ENCODE measurements at regions not wholly inside any gene's neighbourhood (a gene's known extent, or its start where the extent isn't known, plus 50 kb on each side); places are given as distances from the start of the nearest gene placed in this dataset.

DNA sequence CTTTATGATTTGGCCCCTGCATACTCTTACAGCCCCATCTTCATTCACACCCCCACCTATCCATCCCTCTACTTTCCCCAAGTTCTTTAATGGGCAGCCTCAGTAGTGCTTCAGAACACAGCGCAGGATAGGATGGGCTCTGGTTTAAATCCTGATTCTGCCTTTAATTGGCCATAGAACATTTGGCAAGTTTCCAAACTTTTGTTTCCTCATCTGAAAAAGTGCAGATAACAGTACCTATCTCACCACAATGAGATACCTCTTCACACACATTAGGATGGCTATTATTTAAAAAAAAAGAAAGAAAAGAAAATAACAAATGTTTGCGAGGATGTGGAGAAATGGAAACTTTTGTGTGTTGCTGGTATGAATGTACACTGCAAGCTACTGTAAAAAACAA, 142.5 kb upstream of the VANGL1 start:
- WGBS, 2 donors = 79 to 85% methylated on average over 2 of the region's 2 CpGs
- TF ChIP-seq, protein P1, sequence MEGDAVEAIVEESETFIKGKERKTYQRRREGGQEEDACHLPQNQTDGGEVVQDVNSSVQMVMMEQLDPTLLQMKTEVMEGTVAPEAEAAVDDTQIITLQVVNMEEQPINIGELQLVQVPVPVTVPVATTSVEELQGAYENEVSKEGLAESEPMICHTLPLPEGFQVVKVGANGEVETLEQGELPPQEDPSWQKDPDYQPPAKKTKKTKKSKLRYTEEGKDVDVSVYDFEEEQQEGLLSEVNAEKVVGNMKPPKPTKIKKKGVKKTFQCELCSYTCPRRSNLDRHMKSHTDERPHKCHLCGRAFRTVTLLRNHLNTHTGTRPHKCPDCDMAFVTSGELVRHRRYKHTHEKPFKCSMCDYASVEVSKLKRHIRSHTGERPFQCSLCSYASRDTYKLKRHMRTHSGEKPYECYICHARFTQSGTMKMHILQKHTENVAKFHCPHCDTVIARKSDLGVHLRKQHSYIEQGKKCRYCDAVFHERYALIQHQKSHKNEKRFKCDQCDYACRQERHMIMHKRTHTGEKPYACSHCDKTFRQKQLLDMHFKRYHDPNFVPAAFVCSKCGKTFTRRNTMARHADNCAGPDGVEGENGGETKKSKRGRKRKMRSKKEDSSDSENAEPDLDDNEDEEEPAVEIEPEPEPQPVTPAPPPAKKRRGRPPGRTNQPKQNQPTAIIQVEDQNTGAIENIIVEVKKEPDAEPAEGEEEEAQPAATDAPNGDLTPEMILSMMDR (IDR thresholded peaks at IDR 0.05) = no peak
- Histone ChIP-seq H3K4me3 (no peak overlapping the region), H3K4me1 (no peaks in the 10 kb centered on the region), H3K27me3 (no peaks in the 10 kb centered on the region), H3K36me3 (no peaks in the 10 kb centered on the region), H3K9me3 (no peaks in the 10 kb centered on the region), H3K27ac (no peak overlapping the region)
- intact Hi-C loops (cut with DNase I) = no loop called here
- DNase-seq = no peak
- ATAC-seq = no peak

DNA sequence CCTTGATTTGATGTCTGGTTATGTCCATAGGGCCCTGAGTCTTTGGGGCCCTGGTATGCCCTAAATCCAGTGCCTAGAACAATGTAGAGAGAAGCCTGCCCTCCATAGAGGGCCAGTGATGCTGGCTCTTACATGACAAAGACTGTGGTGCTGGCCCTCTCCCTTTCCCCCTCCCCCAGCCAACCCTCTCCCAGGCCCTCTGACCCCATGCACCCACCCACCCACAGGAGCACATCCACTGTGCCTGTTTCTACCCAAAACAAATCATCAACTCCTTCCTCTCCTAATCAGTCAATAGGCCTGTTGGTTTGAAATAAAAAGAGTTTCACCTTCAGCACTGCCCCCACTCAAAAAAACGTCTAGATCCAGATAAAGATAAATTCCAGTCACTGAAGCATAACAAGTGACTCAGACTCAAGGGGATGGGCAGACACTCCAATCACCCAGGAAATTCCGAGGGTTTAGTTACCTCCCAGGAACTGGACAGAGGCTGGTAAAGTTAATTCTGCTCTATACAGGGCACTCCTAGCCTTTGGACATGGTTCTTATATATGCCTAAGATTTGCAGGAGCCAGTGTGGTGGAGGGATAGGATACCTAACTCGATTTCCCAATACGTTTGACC, 144.8 kb upstream of the VANGL1 start:
- DNase-seq (no peak), ATAC-seq (no peak)
- TF ChIP-seq, protein P1 (IDR thresholded peaks at IDR 0.05) = no peak
- H3K4me3 ChIP-seq = no peak overlapping the region
- 55 to 64% methylated on average over 4 of the region's 4 CpGs for WGBS, 2 donors
- intact Hi-C loops (cut with DNase I) = no loop called here
- no peaks in the 10 kb centered on the region for H3K4me1 ChIP-seq
- no peak overlapping the region for H3K27ac ChIP-seq
- no peaks in the 10 kb centered on the region for H3K9me3 ChIP-seq
- no peaks in the 10 kb centered on the region for H3K36me3 ChIP-seq
- no peaks in the 10 kb centered on the region for H3K27me3 ChIP-seq

DNA sequence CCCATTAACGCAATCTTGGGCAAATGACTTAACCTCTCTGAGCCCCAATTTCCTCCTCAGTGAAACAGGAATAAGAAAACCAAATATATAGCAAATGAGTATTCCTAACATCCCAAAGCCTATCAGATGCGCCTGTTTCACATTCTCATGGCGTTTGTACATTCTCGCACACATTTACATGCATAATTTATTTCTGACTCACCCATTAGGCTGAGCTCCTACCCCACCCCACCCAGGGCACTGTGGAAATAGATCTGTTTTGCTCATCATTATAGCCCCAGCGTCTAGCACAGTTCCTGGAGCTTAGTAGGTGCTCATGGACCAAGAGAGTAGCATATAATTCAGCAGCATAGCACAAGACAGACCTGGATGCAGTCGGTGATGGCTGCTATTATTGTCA, 146.1 kb upstream of the VANGL1 start:
- ATAC-seq (no peak), DNase-seq (no peak)
- TF ChIP-seq, protein P1 (IDR thresholded peaks at IDR 0.05) = no peak
- Histone ChIP-seq H3K27ac (no peak overlapping the region), H3K4me1 (no peaks in the 10 kb centered on the region), H3K4me3 (no peak overlapping the region), H3K36me3 (no peaks in the 10 kb centered on the region), H3K27me3 (no peaks in the 10 kb centered on the region), H3K9me3 (no peaks in the 10 kb centered on the region)
- WGBS, 2 donors = 86 to 87% methylated on average over 6 of the region's 6 CpGs
- intact Hi-C loops (cut with DNase I) = no loop called here

DNA sequence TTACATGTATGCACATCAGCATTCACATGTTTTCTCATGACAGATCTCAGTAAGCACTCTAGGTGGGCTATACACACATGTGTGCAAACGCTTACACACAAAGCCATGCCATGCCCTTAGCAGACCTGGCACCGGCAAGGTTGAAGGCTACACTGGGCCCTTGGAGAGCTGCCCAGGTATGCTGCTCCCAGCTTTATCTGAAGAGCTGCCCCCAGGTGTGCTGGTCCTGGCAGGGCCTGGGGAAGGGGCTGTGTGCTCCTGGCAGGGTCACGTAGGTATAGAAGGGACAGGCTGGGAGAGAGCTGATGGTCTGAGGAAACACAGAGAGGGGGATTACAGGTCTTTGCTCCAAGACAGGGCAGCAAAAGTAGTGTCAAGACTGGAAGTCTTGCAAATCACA, 146.7 kb upstream of the VANGL1 start:
- WGBS, 2 donors = 71 to 76% methylated on average over 3 of the region's 3 CpGs
- no peaks in the 10 kb centered on the region for H3K36me3 ChIP-seq
- no peaks in the 10 kb centered on the region for H3K9me3 ChIP-seq
- no peak for DNase-seq
- intact Hi-C loops (cut with DNase I) = no loop called here
- H3K4me1 ChIP-seq = no peaks in the 10 kb centered on the region
- H3K27ac ChIP-seq = no peak overlapping the region
- ATAC-seq = no peak
- H3K27me3 ChIP-seq = no peaks in the 10 kb centered on the region
- TF ChIP-seq, protein P1 (IDR thresholded peaks at IDR 0.05) = no peak
- no peak overlapping the region for H3K4me3 ChIP-seq
